H1 (cell line): ENCODE measurements at regions not wholly inside any gene's neighbourhood (a gene's known extent, or its start where the extent isn't known, plus 50 kb on each side); places are given as distances from the start of the nearest gene placed in this dataset.

Experiments
- CTCF ChIA-PET: fragments of 300-600 bp; sonication (Branson Sonifier 250); formaldehyde crosslinking; loops from one replicate; lab custom pipeline; 2021; ENCODE audit not compliant: partially characterized antibody; lab: Charles Lee
- POLR2A ChIA-PET: fragments of 300-600 bp; sonication (Branson Sonifier 250); formaldehyde crosslinking; loops from one replicate; lab custom pipeline; 2021; ENCODE audit warnings: inconsistent platforms; ENCODE audit not compliant: partially characterized antibody; lab: Charles Lee
- DNase-seq, 2 experiments: peaks; one replicate each; pipeline versions ENCODE4 v3.0.0 to v3.0.0-alpha.2; 2010 to 2022; ENCODE audit warnings: low spot score in 2 of 2, low read depth in 1 of 2, mixed read lengths in 1 of 2
- FAIRE-seq: peaks from 2 replicates; lab custom pipeline; 2011; peaks lifted over from hg19 to GRCh38; lab: Jason Lieb, UNC
- H2AFZ ChIP-seq: 2 replicates; pipeline ENCODE4 v1.8.1; 2012; ENCODE audit warnings: low read length, inconsistent platforms
- H2AK5ac ChIP-seq: 2 replicates; pipeline ENCODE4 v1.6.1; 2013; ENCODE audit warnings: low read depth, low read length
- H2BK120ac ChIP-seq: replicated peaks from 2 replicates; pipeline ENCODE3; 2013; ENCODE audit warnings: low read depth, low read length, inconsistent platforms
- H2BK12ac ChIP-seq: 2 replicates; pipeline ENCODE4 v1.6.1; 2013; ENCODE audit warnings: low read depth, low read length
- H2BK15ac ChIP-seq: 2 replicates; pipeline ENCODE4 v1.6.1; 2013; ENCODE audit warnings: low read length
- H2BK20ac ChIP-seq: 2 replicates; pipeline ENCODE4 v1.6.1; 2013; ENCODE audit warnings: low read length
- H2BK5ac ChIP-seq: 2 replicates; pipeline ENCODE4 v1.6.1; 2013; ENCODE audit warnings: low read depth, low read length
- H3K14ac ChIP-seq: 2 replicates; pipeline ENCODE4 v1.6.1; 2013; ENCODE audit warnings: inconsistent platforms; ENCODE audit not compliant: insufficient read length
- H3K18ac ChIP-seq: 2 replicates; pipeline ENCODE4 v1.6.1; 2013; ENCODE audit warnings: low read length; ENCODE audit errors: extremely low read depth
- H3K23ac ChIP-seq: 2 replicates; pipeline ENCODE4 v1.6.1; 2013; ENCODE audit warnings: inconsistent platforms; ENCODE audit not compliant: insufficient read length
- H3K23me2 ChIP-seq: 2 replicates; pipeline ENCODE4 v1.6.1; 2013; ENCODE audit warnings: low read depth, low read length
- H3K27ac ChIP-seq: 2 replicates; pipeline ENCODE4 v1.6.1; 2011; ENCODE audit warnings: low read depth, low read length, inconsistent platforms
- H3K27me3 ChIP-seq, 4 experiments: replicated peaks in 1 of 4; 1 replicate in 1 of 4; 2 replicates in 3 of 4; pipeline versions ENCODE4 v1.6.1 to v1.8.1; 2011 to 2013; ENCODE audit warnings: low read length in 3 of 4, mild to moderate bottlenecking in 3 of 4, inconsistent platforms in 2 of 4, mixed read lengths in 2 of 4, moderate library complexity in 1 of 4; ENCODE audit not compliant: control insufficient read depth in 3 of 4, insufficient read depth in 3 of 4; ENCODE audit errors: extremely low read depth in 1 of 4
- H3K36me3 ChIP-seq, 4 experiments: 2 replicates each; pipeline versions ENCODE4 v1.6.1 to v1.8.1; 2011 to 2013; ENCODE audit warnings: mild to moderate bottlenecking in 4 of 4, low read length in 3 of 4, moderate library complexity in 2 of 4, control low read depth in 1 of 4, inconsistent platforms in 1 of 4; ENCODE audit not compliant: insufficient read depth in 4 of 4, control insufficient read depth in 2 of 4
- H3K4ac ChIP-seq: replicated peaks from 2 replicates; pipeline ENCODE3; 2013; ENCODE audit warnings: low read length, low read depth, mixed read lengths, inconsistent platforms; ENCODE audit not compliant: insufficient read length
- H3K4me1 ChIP-seq, 4 experiments: replicated peaks in 1 of 4; 1 replicate in 1 of 4; 2 replicates in 3 of 4; pipeline versions ENCODE4 v1.6.1 to v1.8.1; 2011 to 2013; ENCODE audit warnings: low read length in 3 of 4, inconsistent platforms in 2 of 4, mixed read lengths in 1 of 4; ENCODE audit not compliant: insufficient read depth in 4 of 4, control insufficient read depth in 3 of 4
- H3K4me2 ChIP-seq, 2 experiments: 2 replicates each; pipeline versions ENCODE4 v1.6.1 to v1.8.1; 2011 to 2013; ENCODE audit warnings: low read depth in 2 of 2, low read length in 2 of 2, control low read depth in 1 of 2, inconsistent platforms in 1 of 2, mild to moderate bottlenecking in 1 of 2; ENCODE audit not compliant: insufficient read depth in 1 of 2
- H3K4me3 ChIP-seq, 4 experiments: fragments of 200-600, 300-600 bp in 1 of 4; sonication (generic), shearing (Covaris generic), sonication (Bioruptor Twin) in 1 of 4; 2 replicates each; pipeline versions ENCODE4 v1.5.1 to v1.8.1; 2011 to 2016; ENCODE audit warnings: low read length in 4 of 4, low read depth in 3 of 4, control low read depth in 2 of 4, inconsistent platforms in 2 of 4, mild to moderate bottlenecking in 2 of 4, mixed read lengths in 1 of 4, moderate library complexity in 1 of 4; ENCODE audit not compliant: insufficient read depth in 2 of 4; ENCODE audit errors: extremely low read depth in 1 of 4
- H3K56ac ChIP-seq: replicated peaks from 2 replicates; pipeline ENCODE3; 2013; ENCODE audit warnings: low read depth, mild to moderate bottlenecking, mixed read lengths, low read length, inconsistent platforms; ENCODE audit not compliant: insufficient read length
- H3K79me1 ChIP-seq: 2 replicates; pipeline ENCODE4 v1.6.1; 2013; ENCODE audit warnings: low read depth, low read length, control low read depth
- H3K79me2 ChIP-seq, 2 experiments: 2 replicates each; pipeline versions ENCODE4 v1.6.1 to v1.8.1; 2012 to 2013; ENCODE audit warnings: low read length in 2 of 2, mild to moderate bottlenecking in 2 of 2, inconsistent platforms in 1 of 2; ENCODE audit not compliant: insufficient read depth in 2 of 2, control insufficient read depth in 1 of 2
- H3K9ac ChIP-seq, 4 experiments: replicated peaks in 1 of 4; 1 replicate in 1 of 4; 2 replicates in 3 of 4; pipeline versions ENCODE4 v1.6.1 to v1.8.1; 2011 to 2013; ENCODE audit warnings: low read depth in 3 of 4, low read length in 3 of 4, control low read depth in 2 of 4, mild to moderate bottlenecking in 2 of 4, moderate library complexity in 2 of 4, inconsistent platforms in 1 of 4; ENCODE audit errors: extremely low read depth in 1 of 4
- H3K9me3 ChIP-seq, 2 experiments: 2 replicates each; pipeline versions ENCODE4 v1.6.1 to v1.8.1; 2012 to 2013; ENCODE audit warnings: mild to moderate bottlenecking in 2 of 2, moderate library complexity in 2 of 2, control low read depth in 1 of 2, inconsistent platforms in 1 of 2, low read depth in 1 of 2, low read length in 1 of 2, mixed read lengths in 1 of 2; ENCODE audit not compliant: insufficient read depth in 2 of 2
- H4K20me1 ChIP-seq, 2 experiments: replicated peaks in 1 of 2; 2 replicates each; pipeline versions ENCODE3 to v1.8.1; 2011 to 2013; ENCODE audit warnings: inconsistent platforms in 2 of 2, low read length in 2 of 2, mild to moderate bottlenecking in 1 of 2; ENCODE audit not compliant: insufficient read depth in 2 of 2, control insufficient read depth in 1 of 2
- H4K5ac ChIP-seq: 2 replicates; pipeline ENCODE4 v1.6.1; 2013; ENCODE audit warnings: low read length, low read depth, mixed read lengths, inconsistent platforms; ENCODE audit not compliant: insufficient read length
- H4K8ac ChIP-seq: 2 replicates; pipeline ENCODE4 v1.8.0; 2013; ENCODE audit warnings: mild to moderate bottlenecking, moderate library complexity, low read length, inconsistent platforms; ENCODE audit not compliant: insufficient read depth; ENCODE audit errors: extremely low read depth
- H4K91ac ChIP-seq: replicated peaks from 2 replicates; pipeline ENCODE3; 2013; ENCODE audit warnings: low read length, mixed read lengths, inconsistent platforms; ENCODE audit not compliant: insufficient read length
- BRCA1 ChIP-seq: IDR thresholded peaks from 2 replicates; pipeline ENCODE4 v1.6.1; 2012; ENCODE audit warnings: low read depth, low read length, improper control_type of control experiment
- CHD1 ChIP-seq: IDR thresholded peaks from 2 replicates; pipeline ENCODE4 v1.6.1; 2012; ENCODE audit warnings: low read depth, low read length, improper control_type of control experiment
- POLR2A ChIP-seq, 2 experiments: IDR thresholded peaks; 1 replicate in 1 of 2; 2 replicates in 1 of 2; pipeline ENCODE4 v1.6.1; 2011; ENCODE audit warnings: low read depth in 2 of 2, low read length in 2 of 2, mild to moderate bottlenecking in 2 of 2; ENCODE audit errors: control extremely low read depth in 1 of 2
- RFX5 ChIP-seq: IDR thresholded peaks from 2 replicates; pipeline ENCODE4 v1.6.1; 2011; ENCODE audit warnings: low read depth, low read length, improper control_type of control experiment, borderline replicate concordance
- RNF2 ChIP-seq: fragments of 200-900, 300-1000 bp; sonication (generic); IDR thresholded peaks from 2 replicates; pipeline ENCODE4 v1.7.1; 2016; ENCODE audit warnings: borderline replicate concordance, low read depth, mild to moderate bottlenecking, antibody characterized with exemption, low read length; ENCODE audit not compliant: poor library complexity, severe bottlenecking; ENCODE audit errors: missing control alignments
- TBP ChIP-seq: IDR thresholded peaks from 2 replicates; pipeline ENCODE4 v1.6.1; 2011; ENCODE audit warnings: low read depth, low read length, improper control_type of control experiment
- USF2 ChIP-seq: IDR thresholded peaks from 2 replicates; pipeline ENCODE4 v1.6.1; 2011; ENCODE audit warnings: low read length, improper control_type of control experiment
- ZNF274 ChIP-seq: IDR thresholded peaks from 2 replicates; pipeline ENCODE4 v1.7.0; 2012; ENCODE audit warnings: low read length, borderline replicate concordance; ENCODE audit errors: extremely low read depth
- WGBS, 2 experiments: shearing (Covaris generic) in 1 of 2; methylation state at CpG; one replicate each; pipeline versions ENCODE4 v1.1.6 to v1.1.7; 2013 to 2015; ENCODE audit warnings: low lambda C conversion rate in 2 of 2, mixed read lengths in 2 of 2, inconsistent platforms in 1 of 2, low coverage in 1 of 2, missing lambda C conversion rate in 1 of 2; ENCODE audit not compliant: insufficient replicate concordance in 2 of 2, insufficient coverage in 1 of 2, insufficient read length in 1 of 2; ENCODE audit errors: extremely low coverage in 1 of 2, missing lambda C conversion rate in 1 of 2; 5-methylcytosine and 5-hydroxymethylcytosine counted together
- TF ChIP-seq, protein P1 (sequence below), 3 experiments: IDR thresholded peaks; 1 replicate in 2 of 3; 2 replicates in 1 of 3; pipeline versions ENCODE4 v1.5.1 to v1.6.1; 2011; ENCODE audit warnings: low read length in 3 of 3, mild to moderate bottlenecking in 3 of 3, inconsistent platforms in 2 of 3, low read depth in 1 of 3, moderate library complexity in 1 of 3; ENCODE audit not compliant: insufficient read depth in 1 of 3; ENCODE audit errors: control extremely low read depth in 1 of 3

DNA sequence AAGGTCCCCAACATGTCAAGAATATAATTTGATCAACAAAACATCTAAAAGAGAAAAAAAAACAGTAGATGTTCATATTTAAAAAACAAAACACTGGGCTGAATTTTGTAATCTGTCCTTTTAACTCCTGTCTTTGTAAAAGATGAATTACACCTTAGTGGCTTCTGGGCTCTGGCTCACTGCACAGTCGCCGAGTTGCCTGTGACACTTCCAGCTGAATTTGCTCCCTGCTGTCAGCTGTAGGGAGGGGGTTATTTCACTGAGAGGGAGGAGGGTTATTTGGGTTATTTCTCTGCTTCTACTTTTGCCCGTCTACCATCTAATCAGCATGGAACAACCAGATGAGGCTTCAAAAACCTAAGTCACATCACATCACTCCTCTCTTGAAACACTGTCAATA, 193.0 kb upstream of the ZC3H12A start:
- no peak for TF ChIP-seq BRCA1
- no peak for TF ChIP-seq POLR2A (IDR thresholded peaks at IDR 0.05; ENCODE audit: control extremely low read depth in 1 of 2, low read depth in 2 of 2, low read length in 2 of 2)
- TF ChIP-seq RNF2: no peak
- TF ChIP-seq RFX5: no peak
- TF ChIP-seq CHD1: no peak
- no peak for TF ChIP-seq TBP
- TF ChIP-seq USF2: no peak
- TF ChIP-seq, protein P1, sequence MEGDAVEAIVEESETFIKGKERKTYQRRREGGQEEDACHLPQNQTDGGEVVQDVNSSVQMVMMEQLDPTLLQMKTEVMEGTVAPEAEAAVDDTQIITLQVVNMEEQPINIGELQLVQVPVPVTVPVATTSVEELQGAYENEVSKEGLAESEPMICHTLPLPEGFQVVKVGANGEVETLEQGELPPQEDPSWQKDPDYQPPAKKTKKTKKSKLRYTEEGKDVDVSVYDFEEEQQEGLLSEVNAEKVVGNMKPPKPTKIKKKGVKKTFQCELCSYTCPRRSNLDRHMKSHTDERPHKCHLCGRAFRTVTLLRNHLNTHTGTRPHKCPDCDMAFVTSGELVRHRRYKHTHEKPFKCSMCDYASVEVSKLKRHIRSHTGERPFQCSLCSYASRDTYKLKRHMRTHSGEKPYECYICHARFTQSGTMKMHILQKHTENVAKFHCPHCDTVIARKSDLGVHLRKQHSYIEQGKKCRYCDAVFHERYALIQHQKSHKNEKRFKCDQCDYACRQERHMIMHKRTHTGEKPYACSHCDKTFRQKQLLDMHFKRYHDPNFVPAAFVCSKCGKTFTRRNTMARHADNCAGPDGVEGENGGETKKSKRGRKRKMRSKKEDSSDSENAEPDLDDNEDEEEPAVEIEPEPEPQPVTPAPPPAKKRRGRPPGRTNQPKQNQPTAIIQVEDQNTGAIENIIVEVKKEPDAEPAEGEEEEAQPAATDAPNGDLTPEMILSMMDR (IDR thresholded peaks at IDR 0.05; ENCODE audit: control extremely low read depth in 1 of 3, insufficient read depth in 1 of 3, low read depth in 1 of 3, low read length in 3 of 3): no peak
- TF ChIP-seq ZNF274: no peak
- TF ChIP-seq, all 59 proteins: peak for 0
- CTCF ChIA-PET: interaction anchor here (0.5 to 1.9 kb wide), 3 partner anchors 11 to 154 kb away, joined by 3 to 4 read pairs (median 3); no protein-coding TSS in a partner anchor

More for the DNA sequence above, 193.0 kb upstream of the ZC3H12A start:
- Histone ChIP-seq H4K8ac (no peak overlapping the region), H2BK20ac (no peak overlapping the region), H3K18ac (no peak overlapping the region), H3K27me3 (no peaks in the 10 kb centered on the region; a peak in 1 of 7 replicates), H3K9me3 (peaks cover 7 to 8% of the 10 kb centered on the region in 2 experiments; a peak in 2 of 4 replicates), H3K9ac (no peak overlapping the region), H3K4ac (no peak overlapping the region), H3K79me1 (no peaks in the 10 kb centered on the region), H4K91ac (no peak overlapping the region), H2AK5ac (no peak overlapping the region), H3K36me3 (no peaks in the 10 kb centered on the region; a peak in 1 of 8 replicates), H3K14ac (no peak overlapping the region), H2BK120ac (no peak overlapping the region), H3K27ac (no peak overlapping the region), H4K20me1 (no peaks in the 10 kb centered on the region), H3K23ac (no peak overlapping the region), H3K79me2 (no peaks in the 10 kb centered on the region), H2BK5ac (no peak overlapping the region), H2BK12ac (no peak overlapping the region), H2AFZ (no peak overlapping the region), H4K5ac (no peak overlapping the region), H3K23me2 (no peaks in the 10 kb centered on the region), H3K56ac (no peak overlapping the region), H3K4me1 (no peaks in the 10 kb centered on the region), H2BK15ac (no peak overlapping the region), H3K4me3 (no peak overlapping the region), H3K4me2 (no peak overlapping the region)
- DNase-seq: no peak
- no peak for FAIRE-seq
- WGBS, 2 experiments: 86% methylated on average over 3 of the region's 3 CpGs; no CpG with 5 or more reads in 1 of the 2 experiments
- POLR2A ChIA-PET: interaction anchor here (1.1 kb wide), 1 partner anchor 44 kb away, joined by 3 read pairs; no protein-coding TSS in a partner anchor
